ENCODE measurements at regions not wholly inside any gene's neighbourhood (a gene's known extent, or its start where the extent isn't known, plus 50 kb on each side); places are given as distances from the start of the nearest gene placed in this dataset.

DNA sequence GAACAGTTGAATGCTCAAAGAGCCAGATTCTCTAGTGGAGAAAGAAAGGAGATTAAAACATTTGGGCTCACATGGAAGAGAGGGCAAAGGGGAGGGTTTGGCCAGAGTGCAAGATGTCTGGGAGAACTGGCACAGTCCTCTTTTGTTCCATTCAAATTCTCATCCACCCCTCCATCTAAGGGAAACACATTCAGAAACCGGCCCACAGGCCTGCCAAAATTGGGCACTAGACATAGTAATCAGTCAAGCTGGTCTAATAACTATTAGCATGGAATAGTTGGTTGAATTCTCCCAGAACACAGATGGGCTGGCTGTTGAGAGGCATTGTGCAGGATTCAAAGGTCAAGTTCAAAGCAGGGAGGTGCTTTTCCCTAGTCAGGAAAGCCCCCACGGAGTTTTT is 341.4 kb upstream of the IRAK1BP1 start:
- no peak for TF ChIP-seq POLR2AphosphoS5 (IDR thresholded peaks at IDR 0.05; ENCODE audit: low read depth, low read length)
- TF ChIP-seq POLR2A (IDR thresholded peaks at IDR 0.05; ENCODE audit: low read depth, low read length), result no peak
- no peak for TF ChIP-seq TAF1 (IDR thresholded peaks at IDR 0.05; ENCODE audit: low read depth, low read length)
- TF ChIP-seq SPI1 (IDR thresholded peaks at IDR 0.05; ENCODE audit: low read depth, low read length), result no peak
- TF ChIP-seq POU2F2 (IDR thresholded peaks at IDR 0.05; ENCODE audit: low read depth, low read length), result no peak
- no peak for TF ChIP-seq PAX5 (IDR thresholded peaks at IDR 0.05; ENCODE audit: insufficient read depth, low read length, severe bottlenecking)
